ENCODE measurements at regions not wholly inside any gene's neighbourhood (a gene's known extent, or its start where the extent isn't known, plus 50 kb on each side); places are given as distances from the start of the nearest gene placed in this dataset.
"Not testable (repeated sequence)": the region's sequence is repeated elsewhere in the genome, so short reads cannot be mapped to it uniquely, and the experiment has no call there.

GRCh38 chr3:147333098-147333497 is 73.2 kb downstream of the ZIC4 start:
- no peak for DNase-seq

DNA sequence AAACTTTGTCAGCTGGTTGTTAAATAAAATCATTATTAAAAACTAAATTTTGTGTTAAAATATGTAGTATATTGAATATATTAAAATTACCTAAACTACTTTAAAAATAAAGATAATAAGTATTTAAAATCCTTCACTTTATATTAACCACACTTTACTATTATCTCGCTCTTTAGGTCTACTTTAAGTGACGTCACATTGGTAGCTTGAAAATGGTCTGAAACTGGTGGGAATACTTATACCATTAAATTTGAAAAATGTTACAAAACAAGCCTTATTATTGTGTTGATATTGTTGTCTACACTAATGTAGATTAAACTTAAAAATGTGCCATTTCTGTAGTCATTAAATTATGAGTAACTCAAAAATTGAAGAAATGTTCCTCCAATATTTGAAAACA is 77.6 kb downstream of the ZIC4 start:
- no peak for DNase-seq

DNA sequence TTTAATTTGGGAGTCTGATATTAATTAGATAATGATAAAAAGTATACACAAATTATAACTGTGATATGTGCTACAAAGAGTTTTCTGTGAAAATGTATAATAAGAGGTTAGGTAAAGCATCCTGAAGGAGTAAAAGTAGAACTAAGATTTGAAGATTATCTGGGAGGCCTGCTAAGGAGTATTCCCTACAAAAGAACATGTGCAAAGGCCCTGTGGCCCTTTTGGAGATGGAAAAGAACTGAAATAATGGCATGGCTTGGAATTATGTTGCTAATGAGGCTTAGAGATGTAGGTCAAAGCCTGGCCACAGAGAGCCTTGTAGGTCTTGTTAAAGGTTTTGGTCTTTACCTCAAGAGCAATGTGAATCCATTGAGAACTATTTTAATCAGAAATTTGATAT is 82.0 kb downstream of the ZIC4 start:
- DNase-seq, result no peak

- no peak for DNase-seq
These were observed 87.4 kb downstream of the ZIC4 start for GRCh38 chr3:147318900-147319299.

- not testable (repeated sequence) for DNase-seq
These were observed 89.3 kb downstream of the ZIC4 start for GRCh38 chr3:147317080-147317479.

DNA sequence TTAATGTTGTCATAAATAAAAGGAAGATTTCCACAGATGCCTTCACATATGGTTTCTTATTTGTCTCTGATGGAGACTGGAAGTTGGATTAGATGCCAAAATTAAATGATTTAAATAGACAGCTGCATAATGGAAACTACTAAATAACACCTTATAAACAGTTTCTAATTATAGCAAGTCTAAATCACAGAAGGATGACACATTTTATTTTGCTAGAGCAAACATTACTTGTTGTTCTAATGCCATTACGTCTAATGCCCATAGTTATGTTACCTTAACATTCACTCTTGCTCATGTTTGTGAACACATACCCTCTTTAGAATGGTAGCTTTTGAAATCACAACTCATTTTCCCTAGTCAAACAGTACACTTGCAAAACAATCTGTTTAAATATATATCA is 92.8 kb downstream of the ZIC4 start:
- no peak for DNase-seq

DNA sequence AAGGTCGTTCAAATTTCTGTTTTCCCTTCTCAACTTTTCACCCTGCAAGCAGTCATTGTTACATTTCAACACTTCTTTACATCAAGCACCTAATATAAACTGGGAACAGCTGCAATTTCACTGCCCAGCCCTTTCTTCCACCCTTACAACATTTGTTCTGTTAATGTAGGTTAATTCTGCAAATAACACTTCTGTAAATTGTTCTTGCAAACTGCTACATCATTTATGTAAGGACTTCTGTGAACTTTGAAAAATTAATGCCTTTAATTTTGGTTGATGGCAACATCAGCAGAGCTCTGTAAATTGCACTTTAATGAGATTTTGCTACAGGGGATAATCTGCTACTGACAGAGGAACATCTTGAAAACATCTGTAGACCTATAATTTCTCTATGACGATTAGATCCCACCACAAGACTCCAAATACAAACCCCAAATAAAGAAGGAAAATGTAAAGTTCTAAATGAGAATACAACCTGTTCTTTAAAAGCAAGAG is 93.5 kb downstream of the ZIC4 start:
- DNase-seq, result no peak

DNA sequence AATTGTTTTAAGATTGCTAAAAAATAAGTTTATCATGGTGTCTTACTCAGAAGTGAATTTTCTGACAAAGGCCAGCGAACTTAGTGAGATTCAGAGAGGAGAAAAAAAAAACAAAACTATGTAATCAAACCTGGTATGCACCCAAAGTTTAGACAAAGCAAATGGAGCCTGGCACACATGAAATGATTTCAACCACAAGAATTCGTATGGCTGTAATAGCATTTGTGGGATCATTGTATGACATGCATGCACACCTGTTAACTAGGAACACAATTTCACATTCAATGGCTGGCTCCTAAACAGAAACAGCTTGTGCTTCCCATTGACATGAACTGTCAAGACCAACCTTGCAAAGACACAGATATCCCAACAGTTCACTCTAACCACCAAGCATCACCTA is 94.6 kb downstream of the ZIC4 start:
- no peak for DNase-seq

DNA sequence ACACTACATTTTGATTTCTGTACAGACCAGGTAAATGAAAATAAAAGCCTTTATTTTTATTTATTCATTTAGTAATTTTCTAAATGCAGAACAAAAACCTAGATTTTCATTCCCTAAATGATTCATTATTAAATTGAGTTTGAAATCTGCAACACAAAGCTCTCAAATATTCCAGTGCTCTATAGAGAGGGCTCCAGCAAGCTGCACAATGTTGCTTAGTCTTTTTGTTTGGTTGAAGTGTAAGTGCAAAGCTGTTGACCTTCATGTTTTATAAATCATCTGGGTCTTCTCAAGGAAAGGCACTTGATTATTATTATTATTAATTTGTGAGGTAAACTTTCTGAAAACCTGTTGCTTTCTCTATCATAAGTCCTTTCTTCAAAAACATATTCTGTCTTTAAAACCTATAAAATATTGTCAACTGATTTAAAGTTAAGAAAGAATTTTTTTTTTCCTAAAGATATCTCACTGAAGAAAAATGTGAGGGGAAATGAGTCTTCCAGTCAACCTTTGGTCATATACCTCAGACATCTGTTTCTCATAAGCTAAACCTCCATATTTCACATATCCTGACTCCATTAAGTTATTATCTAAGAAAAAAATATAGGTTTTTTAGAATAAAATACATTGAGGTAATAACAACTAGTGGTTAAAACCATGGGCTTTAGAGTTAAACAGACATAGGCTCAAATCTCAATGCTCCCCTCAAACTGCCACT is 100.7 kb downstream of the ZIC4 start:
- DNase-seq, result no peak

DNA sequence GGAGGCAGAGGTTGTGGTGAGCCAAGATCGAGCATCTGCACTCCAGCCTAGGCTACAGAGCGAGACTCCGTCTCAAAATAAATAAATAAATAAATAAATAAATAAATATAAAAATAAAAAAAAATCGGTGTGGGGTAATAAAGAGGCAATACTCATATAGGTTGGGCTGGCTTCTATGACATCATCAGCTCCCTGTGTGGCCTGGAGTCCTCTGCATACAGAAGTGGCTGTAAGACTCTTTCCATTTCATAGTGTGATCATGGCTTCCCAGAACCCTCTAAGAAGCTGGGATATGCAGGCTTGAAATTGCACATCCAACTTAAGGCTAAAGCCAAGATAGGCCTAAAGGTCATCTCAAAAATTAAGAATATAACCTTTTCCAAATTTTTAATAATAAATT is 101.6 kb downstream of the ZIC4 start:
- DNase-seq, result no peak

DNA sequence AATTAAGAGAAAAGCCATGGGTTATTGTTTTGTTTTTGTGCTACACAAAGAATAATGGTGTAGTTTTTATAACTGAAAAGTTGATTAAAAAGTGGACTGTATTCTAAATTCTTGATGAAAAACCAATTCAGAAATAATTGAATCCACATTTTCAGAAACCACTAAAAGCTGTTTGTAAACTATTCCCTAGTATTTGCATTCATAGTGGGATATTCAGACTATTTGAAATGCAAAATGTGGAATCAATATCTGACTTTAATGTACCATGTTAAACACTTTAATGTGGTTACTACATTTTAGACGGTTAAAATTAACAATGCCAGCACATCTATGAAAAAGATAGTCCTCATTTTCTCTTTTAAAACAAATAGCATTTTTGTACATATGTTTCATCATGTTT is 104.6 kb downstream of the ZIC4 start:
- no peak for DNase-seq

GRCh38 chr3:147299656-147300055 is 106.7 kb downstream of the ZIC4 start:
- no peak for DNase-seq

- no peak for DNase-seq
These were observed 107.8 kb downstream of the ZIC4 start for GRCh38 chr3:147298511-147298982.

- no peak for DNase-seq
These were observed 108.5 kb downstream of the ZIC4 start for GRCh38 chr3:147297761-147298350.

- not testable (repeated sequence) for DNase-seq
These were observed 119.0 kb downstream of the ZIC4 start for GRCh38 chr3:147287370-147287769.

DNA sequence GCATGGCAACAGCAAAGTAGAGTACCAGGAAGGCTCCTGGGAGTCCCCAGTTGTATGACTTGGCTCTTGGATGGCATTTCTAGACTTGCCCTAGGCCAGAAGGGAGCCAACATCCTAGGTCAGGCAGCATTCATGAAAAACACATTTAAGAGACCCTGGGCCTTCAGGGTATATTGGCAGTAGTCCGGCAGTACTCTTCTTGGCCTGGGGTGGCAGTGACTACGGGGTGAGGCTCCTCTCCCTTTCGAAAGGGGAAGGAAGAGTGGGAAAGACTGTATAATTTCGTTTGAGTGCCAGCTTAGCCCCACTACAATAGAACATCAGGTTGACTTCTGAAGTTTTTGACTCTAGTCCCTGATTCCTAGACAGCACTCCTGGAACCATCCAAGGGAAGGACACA is 136.4 kb downstream of the ZIC4 start:
- no peak for DNase-seq

DNA sequence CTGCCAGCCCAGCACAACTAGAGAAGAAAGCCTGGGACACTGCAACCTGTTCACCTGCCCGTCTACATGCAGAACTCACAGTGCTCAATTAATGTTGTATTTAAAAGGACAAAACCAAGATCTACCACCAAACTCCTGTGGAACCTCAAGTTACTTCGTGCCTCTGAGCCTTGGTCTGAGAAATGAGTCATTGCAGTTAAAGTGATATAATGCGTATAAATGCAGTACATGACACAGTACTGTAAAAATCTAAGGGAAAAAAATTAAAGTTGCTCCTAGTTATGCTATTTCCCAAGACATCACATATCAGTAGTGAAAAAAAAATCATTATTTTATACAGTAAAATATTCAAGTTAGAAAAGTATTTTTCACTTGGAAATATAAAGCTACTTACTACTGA is 138.9 kb downstream of the ZIC4 start:
- DNase-seq, result no peak

DNA sequence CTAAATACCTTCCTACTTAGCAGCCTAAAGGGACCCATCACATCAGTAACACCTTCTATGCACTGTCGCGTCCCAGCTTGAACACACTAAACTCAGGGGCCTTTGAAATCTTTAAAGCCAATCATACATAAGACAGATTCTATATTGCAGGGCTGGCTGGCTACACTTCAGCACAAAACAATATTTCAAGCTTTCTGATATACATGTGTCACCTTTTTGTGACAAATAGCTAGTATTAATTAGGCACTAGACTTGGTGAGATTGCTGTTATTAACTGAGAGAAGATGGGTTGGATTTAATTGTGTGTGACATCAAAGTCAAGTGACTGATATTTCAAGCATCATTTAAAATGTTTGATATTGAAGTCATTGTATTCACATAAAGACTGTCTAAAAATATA is 148.4 kb downstream of the ZIC4 start:
- DNase-seq, result peak; percentile 33

DNA sequence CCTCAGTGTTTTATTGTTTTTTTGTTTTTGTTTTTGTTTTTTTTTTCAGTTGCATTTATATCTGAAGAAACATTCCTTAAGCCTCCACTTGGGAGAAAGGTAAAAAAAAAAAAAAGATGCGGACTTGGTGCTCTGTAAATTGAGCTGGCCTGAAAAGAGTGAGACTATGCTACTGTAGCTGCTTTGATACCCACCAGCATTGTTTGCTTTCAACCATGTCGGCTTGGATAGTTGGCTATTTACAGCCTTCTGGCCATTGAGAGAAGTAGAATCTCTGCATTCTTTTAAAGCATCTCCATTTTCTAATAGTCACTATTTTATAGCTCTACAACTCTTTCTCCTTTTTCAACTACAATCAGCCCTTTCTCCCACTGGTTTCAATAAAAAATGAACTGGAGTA is 149.6 kb downstream of the ZIC4 start:
- no peak for DNase-seq

DNA sequence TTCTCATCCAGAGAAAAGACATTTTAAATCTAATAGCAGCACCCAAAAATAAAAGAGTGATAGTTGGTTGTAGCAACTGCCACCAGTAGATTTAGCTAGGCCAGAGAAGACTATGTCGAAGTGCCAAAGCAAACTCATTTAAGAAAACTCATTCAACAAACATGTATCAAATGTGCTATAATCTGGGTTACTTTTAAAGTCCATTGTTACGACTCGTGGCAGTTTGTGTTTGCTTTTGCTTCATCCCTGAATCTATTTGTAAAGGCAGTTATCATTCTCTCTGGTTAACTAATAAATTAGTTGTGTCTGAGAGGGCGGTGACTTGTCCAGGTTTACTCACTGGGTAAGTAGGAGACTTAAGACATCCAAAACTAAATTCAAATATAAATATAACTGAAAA is 159.4 kb downstream of the ZIC4 start:
- DNase-seq, result no peak

- DNase-seq, result not testable (repeated sequence)
These were observed 160.7 kb downstream of the ZIC4 start for GRCh38 chr3:147245638-147246037.

GRCh38 chr3:147245022-147245421 is 161.3 kb downstream of the ZIC4 start:
- DNase-seq, result not testable (repeated sequence)

DNA sequence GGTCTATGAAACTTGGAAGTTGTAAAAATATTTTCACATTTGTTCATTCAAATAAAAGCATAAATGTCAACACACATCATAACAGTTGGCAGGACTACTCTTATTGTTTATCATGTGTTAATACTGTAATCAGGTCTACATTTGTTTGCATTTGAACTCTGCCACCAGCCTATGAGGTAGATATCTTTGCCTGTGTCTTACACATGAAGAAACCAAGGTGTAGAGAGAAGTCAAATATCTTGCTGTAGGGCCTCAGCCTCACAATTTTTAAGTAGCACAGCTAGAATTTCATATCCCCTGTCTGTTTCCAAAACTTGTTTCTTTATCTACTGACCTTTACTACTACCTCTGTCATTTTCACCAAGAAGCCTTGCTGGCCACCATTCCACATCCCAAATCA is 161.9 kb downstream of the ZIC4 start:
- no peak for DNase-seq

GRCh38 chr3:147240581-147240980 is 165.8 kb downstream of the ZIC4 start:
- no peak for DNase-seq

GRCh38 chr3:147237991-147238390 is 168.4 kb downstream of the ZIC4 start:
- no peak for DNase-seq
